ENCODE measurements at regions not wholly inside any gene's neighbourhood (a gene's known extent, or its start where the extent isn't known, plus 50 kb on each side); places are given as distances from the start of the nearest gene placed in this dataset.
"Not testable (repeated sequence)": the region's sequence is repeated elsewhere in the genome, so short reads cannot be mapped to it uniquely, and the experiment has no call there.

GRCh38 chr6:178119-178518 is 114.2 kb upstream of the DUSP22 start:
- no peak for ATAC-seq
- no peak for DNase-seq (ENCODE audit: low read depth, low spot score)
- CTCF ChIA-PET, result interaction anchor here (0.6 to 1.0 kb wide), 2 partner anchors 9 to 10 kb away, joined by 3 read pairs; no protein-coding TSS in a partner anchor
- Histone ChIP-seq H3K9me3 (ENCODE audit: control insufficient read depth, insufficient read depth, low read depth, low read length) (no peaks in the 10 kb centered on the region), H3K4me1 (ENCODE audit: control insufficient read depth, insufficient read depth, low read length) (no peaks in the 10 kb centered on the region), H3K27me3 (ENCODE audit: control insufficient read depth, insufficient read depth, low read length) (no peaks in the 10 kb centered on the region), H3K4me3 (ENCODE audit: low read depth in 2 of 2, low read length in 2 of 2) (no peak overlapping the region), H3K27ac (ENCODE audit: low read length) (no peak overlapping the region), H3K36me3 (ENCODE audit: control insufficient read depth, insufficient read depth, low read length) (no peaks in the 10 kb centered on the region)
- POLR2A ChIA-PET, result no interaction called here
- no TSS peak for BruUV-seq (replicated peaks)
- intact Hi-C loops (cut with micrococcal nuclease; ENCODE audit: unreplicated experiment) (no loop called here), in situ Hi-C loops (cut with HindIII; ENCODE audit: low pct_unique_long_range_greater_than_20kb, low sequenced_read_pairs) (no loop called here)
- TF ChIP-seq SIN3A (IDR thresholded peaks at IDR 0.05; ENCODE audit: borderline replicate concordance, insufficient read depth, low read depth, low read length) (no peak), POLR2AphosphoS5 (IDR thresholded peaks at IDR 0.05; ENCODE audit: low read depth, low read length) (no peak), TCF7L2 (IDR thresholded peaks at IDR 0.05; ENCODE audit: low read depth, low read length) (no peak), CTCF (IDR thresholded peaks at IDR 0.05) (no peak)
- TF ChIP-seq, protein P1, sequence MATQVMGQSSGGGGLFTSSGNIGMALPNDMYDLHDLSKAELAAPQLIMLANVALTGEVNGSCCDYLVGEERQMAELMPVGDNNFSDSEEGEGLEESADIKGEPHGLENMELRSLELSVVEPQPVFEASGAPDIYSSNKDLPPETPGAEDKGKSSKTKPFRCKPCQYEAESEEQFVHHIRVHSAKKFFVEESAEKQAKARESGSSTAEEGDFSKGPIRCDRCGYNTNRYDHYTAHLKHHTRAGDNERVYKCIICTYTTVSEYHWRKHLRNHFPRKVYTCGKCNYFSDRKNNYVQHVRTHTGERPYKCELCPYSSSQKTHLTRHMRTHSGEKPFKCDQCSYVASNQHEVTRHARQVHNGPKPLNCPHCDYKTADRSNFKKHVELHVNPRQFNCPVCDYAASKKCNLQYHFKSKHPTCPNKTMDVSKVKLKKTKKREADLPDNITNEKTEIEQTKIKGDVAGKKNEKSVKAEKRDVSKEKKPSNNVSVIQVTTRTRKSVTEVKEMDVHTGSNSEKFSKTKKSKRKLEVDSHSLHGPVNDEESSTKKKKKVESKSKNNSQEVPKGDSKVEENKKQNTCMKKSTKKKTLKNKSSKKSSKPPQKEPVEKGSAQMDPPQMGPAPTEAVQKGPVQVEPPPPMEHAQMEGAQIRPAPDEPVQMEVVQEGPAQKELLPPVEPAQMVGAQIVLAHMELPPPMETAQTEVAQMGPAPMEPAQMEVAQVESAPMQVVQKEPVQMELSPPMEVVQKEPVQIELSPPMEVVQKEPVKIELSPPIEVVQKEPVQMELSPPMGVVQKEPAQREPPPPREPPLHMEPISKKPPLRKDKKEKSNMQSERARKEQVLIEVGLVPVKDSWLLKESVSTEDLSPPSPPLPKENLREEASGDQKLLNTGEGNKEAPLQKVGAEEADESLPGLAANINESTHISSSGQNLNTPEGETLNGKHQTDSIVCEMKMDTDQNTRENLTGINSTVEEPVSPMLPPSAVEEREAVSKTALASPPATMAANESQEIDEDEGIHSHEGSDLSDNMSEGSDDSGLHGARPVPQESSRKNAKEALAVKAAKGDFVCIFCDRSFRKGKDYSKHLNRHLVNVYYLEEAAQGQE (IDR thresholded peaks at IDR 0.05; ENCODE audit: insufficient read depth in 1 of 2, low read depth in 2 of 2, low read length in 1 of 2), result no peak

- H3K9me3 ChIP-seq (ENCODE audit: control insufficient read depth, insufficient read depth, low read depth, low read length); H3K4me3 ChIP-seq (ENCODE audit: low read depth in 2 of 2, low read length in 2 of 2); POLR2A ChIA-PET; intact Hi-C loops (cut with micrococcal nuclease; ENCODE audit: unreplicated experiment); H3K27ac ChIP-seq (ENCODE audit: low read length); H3K36me3 ChIP-seq (ENCODE audit: control insufficient read depth, insufficient read depth, low read length); DNase-seq (ENCODE audit: low read depth, low spot score); ATAC-seq; H3K4me1 ChIP-seq (ENCODE audit: control insufficient read depth, insufficient read depth, low read length); H3K27me3 ChIP-seq (ENCODE audit: control insufficient read depth, insufficient read depth, low read length); in situ Hi-C loops (cut with HindIII; ENCODE audit: low pct_unique_long_range_greater_than_20kb, low sequenced_read_pairs); BruUV-seq (replicated peaks): not testable (repeated sequence)
- CTCF ChIA-PET, result interaction anchor here (1.0 kb wide), 2 partner anchors 9 to 38 kb away, joined by 3 to 4 read pairs; no protein-coding TSS in a partner anchor
These were observed 113.4 kb upstream of the DUSP22 start for GRCh38 chr6:178929-179328.

DNA sequence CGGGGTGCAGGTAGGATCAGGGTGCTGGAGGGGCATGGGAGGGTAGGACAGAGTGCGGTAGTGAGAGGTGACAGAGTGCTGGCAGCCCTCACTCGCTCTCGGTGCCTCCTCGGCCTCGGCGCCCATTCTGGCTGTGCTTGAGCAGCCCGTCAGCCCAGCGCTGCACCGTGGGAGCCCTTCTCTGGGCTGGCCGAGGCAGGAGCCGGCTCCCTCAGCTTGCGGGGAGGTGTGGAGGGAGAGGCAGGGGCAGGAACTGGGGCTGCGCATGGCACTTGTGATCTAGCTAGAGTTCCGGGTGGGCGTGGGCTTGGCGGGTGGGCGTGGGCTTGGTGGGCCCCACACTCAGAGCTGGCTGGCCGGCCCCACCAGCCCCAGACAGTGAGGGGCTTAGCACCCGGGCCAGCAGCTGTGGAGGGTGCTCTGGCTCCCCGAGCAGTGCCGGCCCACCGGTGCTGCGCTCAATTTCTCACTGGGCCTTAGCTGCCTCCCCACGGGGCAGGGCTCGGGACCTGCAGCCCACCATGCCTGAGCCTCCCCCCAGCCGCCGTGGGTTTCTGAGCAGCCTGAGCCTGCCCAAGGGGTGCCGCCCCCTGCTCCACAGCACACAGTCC is 112.8 kb upstream of the DUSP22 start:
- intact Hi-C loops (cut with micrococcal nuclease; ENCODE audit: unreplicated experiment), result no loop called here
- no peak for ATAC-seq
- no peak for DNase-seq (ENCODE audit: low read depth, low spot score)
- Histone ChIP-seq H3K9me3 (ENCODE audit: control insufficient read depth, insufficient read depth, low read depth, low read length) (no peaks in the 10 kb centered on the region), H3K4me1 (ENCODE audit: control insufficient read depth, insufficient read depth, low read length) (no peaks in the 10 kb centered on the region), H3K4me3 (ENCODE audit: low read depth in 2 of 2, low read length in 2 of 2) (no peak overlapping the region), H3K27me3 (ENCODE audit: control insufficient read depth, insufficient read depth, low read length) (no peaks in the 10 kb centered on the region), H3K36me3 (ENCODE audit: control insufficient read depth, insufficient read depth, low read length) (no peaks in the 10 kb centered on the region), H3K27ac (ENCODE audit: low read length) (no peak overlapping the region)
- TF ChIP-seq CTCF (IDR thresholded peaks at IDR 0.05) (no peak), SIN3A (IDR thresholded peaks at IDR 0.05; ENCODE audit: borderline replicate concordance, insufficient read depth, low read depth, low read length) (no peak), TCF7L2 (IDR thresholded peaks at IDR 0.05; ENCODE audit: low read depth, low read length) (no peak), POLR2AphosphoS5 (IDR thresholded peaks at IDR 0.05; ENCODE audit: low read depth, low read length) (no peak)
- TF ChIP-seq, protein P1 (IDR thresholded peaks at IDR 0.05; ENCODE audit: insufficient read depth in 1 of 2, low read depth in 2 of 2, low read length in 1 of 2), result no peak
- BruUV-seq (replicated peaks), result no TSS peak
- in situ Hi-C loops (cut with HindIII; ENCODE audit: low pct_unique_long_range_greater_than_20kb, low sequenced_read_pairs), result no loop called here
- ChIA-PET CTCF (interaction anchor here (1.0 kb wide), 2 partner anchors 9 to 37 kb away, joined by 3 to 4 read pairs; no protein-coding TSS in a partner anchor), POLR2A (no interaction called here)

Data from Panc1 (cell line).